ENCODE measurements at regions not wholly inside any gene's neighbourhood (a gene's known extent, or its start where the extent isn't known, plus 50 kb on each side); places are given as distances from the start of the nearest gene placed in this dataset.

DNA sequence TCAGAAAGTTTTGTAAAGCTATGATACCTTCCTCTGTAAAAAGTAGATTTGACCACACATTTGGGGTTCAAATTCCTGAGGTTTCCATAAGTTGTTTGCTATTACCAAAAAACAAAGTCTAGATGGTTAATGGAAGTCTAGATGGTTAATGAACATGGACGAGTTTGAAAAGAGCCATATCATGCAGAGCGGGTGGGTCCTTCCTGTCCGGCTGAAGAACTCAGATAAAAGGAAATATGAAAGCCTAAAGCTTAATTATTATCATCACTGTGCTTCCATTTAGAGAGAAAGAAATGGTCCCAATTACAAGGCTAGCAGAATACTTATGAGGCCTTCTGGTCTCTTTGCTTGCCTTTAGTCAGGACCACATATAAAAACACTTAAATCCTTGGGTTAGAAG, 132.1 kb upstream of the SATB1 start:
- TF ChIP-seq, protein P1, sequence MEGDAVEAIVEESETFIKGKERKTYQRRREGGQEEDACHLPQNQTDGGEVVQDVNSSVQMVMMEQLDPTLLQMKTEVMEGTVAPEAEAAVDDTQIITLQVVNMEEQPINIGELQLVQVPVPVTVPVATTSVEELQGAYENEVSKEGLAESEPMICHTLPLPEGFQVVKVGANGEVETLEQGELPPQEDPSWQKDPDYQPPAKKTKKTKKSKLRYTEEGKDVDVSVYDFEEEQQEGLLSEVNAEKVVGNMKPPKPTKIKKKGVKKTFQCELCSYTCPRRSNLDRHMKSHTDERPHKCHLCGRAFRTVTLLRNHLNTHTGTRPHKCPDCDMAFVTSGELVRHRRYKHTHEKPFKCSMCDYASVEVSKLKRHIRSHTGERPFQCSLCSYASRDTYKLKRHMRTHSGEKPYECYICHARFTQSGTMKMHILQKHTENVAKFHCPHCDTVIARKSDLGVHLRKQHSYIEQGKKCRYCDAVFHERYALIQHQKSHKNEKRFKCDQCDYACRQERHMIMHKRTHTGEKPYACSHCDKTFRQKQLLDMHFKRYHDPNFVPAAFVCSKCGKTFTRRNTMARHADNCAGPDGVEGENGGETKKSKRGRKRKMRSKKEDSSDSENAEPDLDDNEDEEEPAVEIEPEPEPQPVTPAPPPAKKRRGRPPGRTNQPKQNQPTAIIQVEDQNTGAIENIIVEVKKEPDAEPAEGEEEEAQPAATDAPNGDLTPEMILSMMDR (IDR thresholded peaks at IDR 0.05), result no peak
- TF ChIP-seq POLR2A (IDR thresholded peaks at IDR 0.05), result no peak

Measured in right lobe of liver (tissue), 4 donors.